ENCODE measurements at regions not wholly inside any gene's neighbourhood (a gene's known extent, or its start where the extent isn't known, plus 50 kb on each side); places are given as distances from the start of the nearest gene placed in this dataset.
"Not testable (repeated sequence)": the region's sequence is repeated elsewhere in the genome, so short reads cannot be mapped to it uniquely, and the experiment has no call there.

- DNase-seq = no peak
These were observed 173.0 kb upstream of the IGF1 start for GRCh38 chr12:102653406-102653805.

- DNase-seq = no peak
These were observed 172.4 kb upstream of the IGF1 start for GRCh38 chr12:102652645-102653313.

GRCh38 chr12:102645968-102646367 is 165.6 kb upstream of the IGF1 start:
- DNase-seq = no peak

- no peak for DNase-seq
These were observed 163.7 kb upstream of the IGF1 start for GRCh38 chr12:102643879-102644575.

- no peak for DNase-seq
These were observed 161.8 kb upstream of the IGF1 start for GRCh38 chr12:102642199-102642598.

GRCh38 chr12:102640658-102641057 is 160.3 kb upstream of the IGF1 start:
- not testable (repeated sequence) for DNase-seq

- no peak for DNase-seq
These were observed 158.4 kb upstream of the IGF1 start for GRCh38 chr12:102638777-102639176.

- no peak for DNase-seq
These were observed 153.7 kb upstream of the IGF1 start for GRCh38 chr12:102633981-102634605.

- DNase-seq = no peak
These were observed 150.9 kb upstream of the IGF1 start for GRCh38 chr12:102631274-102631673.

GRCh38 chr12:102629262-102629888 is 149.0 kb upstream of the IGF1 start:
- DNase-seq = no peak

- no peak for DNase-seq
These were observed 145.5 kb upstream of the IGF1 start for GRCh38 chr12:102625819-102626218.

GRCh38 chr12:102622618-102623017 is 142.3 kb upstream of the IGF1 start:
- DNase-seq = no peak

- no peak for DNase-seq
These were observed 138.0 kb upstream of the IGF1 start for GRCh38 chr12:102618197-102618877.

GRCh38 chr12:102616692-102617091 is 136.3 kb upstream of the IGF1 start:
- DNase-seq = no peak

- DNase-seq = no peak
These were observed 131.6 kb upstream of the IGF1 start for GRCh38 chr12:102611995-102612394.

GRCh38 chr12:102609996-102610395 is 129.6 kb upstream of the IGF1 start:
- DNase-seq = no peak

GRCh38 chr12:102603021-102603420 is 122.7 kb upstream of the IGF1 start:
- no peak for DNase-seq

- no peak for DNase-seq
These were observed 122.2 kb upstream of the IGF1 start for GRCh38 chr12:102602521-102602920.

GRCh38 chr12:102601621-102602020 is 121.3 kb upstream of the IGF1 start:
- DNase-seq = no peak

GRCh38 chr12:102596687-102597086 is 116.3 kb upstream of the IGF1 start:
- no peak for DNase-seq

- DNase-seq = no peak
These were observed 115.7 kb upstream of the IGF1 start for GRCh38 chr12:102596031-102596430.

GRCh38 chr12:102595315-102595714 is 115.0 kb upstream of the IGF1 start:
- no peak for DNase-seq

- DNase-seq = no peak
These were observed 112.8 kb upstream of the IGF1 start for GRCh38 chr12:102593134-102593533.

All from 8988T (cell line).